A673 (cell line): ENCODE measurements at regions not wholly inside any gene's neighbourhood (a gene's known extent, or its start where the extent isn't known, plus 50 kb on each side); places are given as distances from the start of the nearest gene placed in this dataset.

Source experiments
- BruUV-seq: library from RNA; stranded (reverse); fragments of 400-500 nt; replicated peaks from 2 replicates; lab custom pipeline; 2021; lab: Mats Ljungman, UMichigan
- CTCF ChIA-PET: fragments of 300-600 bp; sonication (Branson Sonifier 250); formaldehyde crosslinking; loops from one replicate; lab custom pipeline; 2022; ENCODE audit warnings: antibody characterized with exemption; lab: Charles Lee
- POLR2A ChIA-PET: fragments of 300-600 bp; sonication (Branson Sonifier 250); formaldehyde crosslinking; loops from one replicate; lab custom pipeline; 2022; ENCODE audit warnings: antibody characterized with exemption; ENCODE audit not compliant: low non-redundant PET; lab: Charles Lee
- DNase-seq: peaks from one replicate; pipeline ENCODE4 v3.0.0-alpha.2; 2015; ENCODE audit warnings: low spot score
- H3K27ac ChIP-seq: fragments of 200-600 bp; sonication (generic); 2 replicates; pipeline ENCODE4 v1.5.1; 2016; ENCODE audit warnings: mixed run types, low read depth, mild to moderate bottlenecking, mixed read lengths, antibody characterized with exemption, low read length; ENCODE audit not compliant: poor library complexity, severe bottlenecking
- H3K27me3 ChIP-seq: fragments of 200-600 bp; sonication (generic); replicated peaks from 2 replicates; pipeline ENCODE4 v1.6.1; 2017; ENCODE audit warnings: mixed run types, low read depth, mild to moderate bottlenecking, mixed read lengths, antibody characterized with exemption, low read length; ENCODE audit not compliant: insufficient read depth, poor library complexity
- H3K36me3 ChIP-seq: fragments of 200-600 bp; sonication (generic); 2 replicates; pipeline ENCODE4 v1.6.1; 2016; ENCODE audit warnings: mixed run types, mild to moderate bottlenecking, mixed read lengths, antibody characterized with exemption, low read length; ENCODE audit not compliant: insufficient read depth, poor library complexity, severe bottlenecking
- H3K4me1 ChIP-seq: fragments of 200-600 bp; sonication (generic); 2 replicates; pipeline ENCODE4 v1.6.1; 2017; ENCODE audit warnings: mixed run types, mild to moderate bottlenecking, mixed read lengths, antibody characterized with exemption, low read length; ENCODE audit not compliant: insufficient read depth, poor library complexity, severe bottlenecking
- H3K4me3 ChIP-seq: fragments of 200-600 bp; sonication (generic); 2 replicates; pipeline ENCODE4 v1.5.1; 2016; ENCODE audit warnings: low read depth, mixed run types, mild to moderate bottlenecking, mixed read lengths, low read length; ENCODE audit not compliant: poor library complexity, severe bottlenecking
- H3K9me3 ChIP-seq: fragments of 200-600 bp; sonication (generic); 2 replicates; pipeline ENCODE4 v1.6.1; 2016; ENCODE audit warnings: mixed run types, low read depth, mild to moderate bottlenecking, mixed read lengths, antibody characterized with exemption, low read length; ENCODE audit not compliant: poor library complexity, severe bottlenecking
- CTCF ChIP-seq: fragments of 300-800, 200-600 bp; sonication (generic); conservative IDR thresholded peaks from 2 replicates; pipeline ENCODE4 v1.5.1; 2017; ENCODE audit warnings: low read depth, mild to moderate bottlenecking, antibody characterized with exemption, low read length, moderate library complexity, mixed read lengths
- EZH2 ChIP-seq: fragments of 200-600 bp; sonication (generic); IDR thresholded peaks from 2 replicates; pipeline ENCODE4 v1.6.1; 2017; ENCODE audit warnings: borderline replicate concordance, low read depth, mild to moderate bottlenecking, mixed read lengths, antibody characterized with exemption, low read length; ENCODE audit not compliant: poor library complexity, severe bottlenecking
- intact Hi-C: fragments of 100-400 bp; cut with micrococcal nuclease; formaldehyde crosslinking; loops from one replicate; pipeline ENCODE4 v1.10.0; 2022; ENCODE audit not compliant: unreplicated experiment

GRCh38 chr10:126736142-126736541 lies 65.6 kb upstream of the C10orf90 start:
- Histone ChIP-seq H3K36me3 (no peaks in the 10 kb centered on the region), H3K4me3 (no peak overlapping the region), H3K27ac (no peak overlapping the region), H3K4me1 (no peaks in the 10 kb centered on the region), H3K27me3 (peaks cover 36% of the 10 kb centered on the region), H3K9me3 (no peaks in the 10 kb centered on the region)
- BruUV-seq = no TSS peak
- ChIA-PET CTCF (no interaction called here), POLR2A (no interaction called here)
- intact Hi-C loops = no loop called here
- TF ChIP-seq EZH2 (no peak), CTCF (no peak)
- no peak for DNase-seq

GRCh38 chr10:126736727-126737126 lies 66.2 kb upstream of the C10orf90 start:
- no TSS peak for BruUV-seq
- intact Hi-C loops = no loop called here
- H3K27me3 ChIP-seq = peaks cover 38% of the 10 kb centered on the region
- no peaks in the 10 kb centered on the region for H3K36me3 ChIP-seq
- H3K27ac ChIP-seq = no peak overlapping the region
- no peak for TF ChIP-seq CTCF
- TF ChIP-seq EZH2 = no peak
- H3K4me3 ChIP-seq = no peak overlapping the region
- H3K9me3 ChIP-seq = no peaks in the 10 kb centered on the region
- no peaks in the 10 kb centered on the region for H3K4me1 ChIP-seq
- no peak for DNase-seq
- ChIA-PET POLR2A (no interaction called here), CTCF (no interaction called here)

GRCh38 chr10:126738001-126738400 lies 67.5 kb upstream of the C10orf90 start:
- H3K4me3 ChIP-seq = no peak overlapping the region
- H3K27me3 ChIP-seq = peaks cover 41% of the 10 kb centered on the region
- CTCF ChIA-PET = no interaction called here
- no peak for DNase-seq
- H3K9me3 ChIP-seq = no peaks in the 10 kb centered on the region
- no peaks in the 10 kb centered on the region for H3K36me3 ChIP-seq
- POLR2A ChIA-PET = no interaction called here
- no TSS peak for BruUV-seq
- TF ChIP-seq CTCF (no peak), EZH2 (no peak)
- H3K4me1 ChIP-seq = no peaks in the 10 kb centered on the region
- no peak overlapping the region for H3K27ac ChIP-seq
- intact Hi-C loops = no loop called here
